ENCODE measurements at regions not wholly inside any gene's neighbourhood (a gene's known extent, or its start where the extent isn't known, plus 50 kb on each side); places are given as distances from the start of the nearest gene placed in this dataset.
A peak's percentile ranks its signal among the peaks of the same experiment; 100 is the strongest.

DNA sequence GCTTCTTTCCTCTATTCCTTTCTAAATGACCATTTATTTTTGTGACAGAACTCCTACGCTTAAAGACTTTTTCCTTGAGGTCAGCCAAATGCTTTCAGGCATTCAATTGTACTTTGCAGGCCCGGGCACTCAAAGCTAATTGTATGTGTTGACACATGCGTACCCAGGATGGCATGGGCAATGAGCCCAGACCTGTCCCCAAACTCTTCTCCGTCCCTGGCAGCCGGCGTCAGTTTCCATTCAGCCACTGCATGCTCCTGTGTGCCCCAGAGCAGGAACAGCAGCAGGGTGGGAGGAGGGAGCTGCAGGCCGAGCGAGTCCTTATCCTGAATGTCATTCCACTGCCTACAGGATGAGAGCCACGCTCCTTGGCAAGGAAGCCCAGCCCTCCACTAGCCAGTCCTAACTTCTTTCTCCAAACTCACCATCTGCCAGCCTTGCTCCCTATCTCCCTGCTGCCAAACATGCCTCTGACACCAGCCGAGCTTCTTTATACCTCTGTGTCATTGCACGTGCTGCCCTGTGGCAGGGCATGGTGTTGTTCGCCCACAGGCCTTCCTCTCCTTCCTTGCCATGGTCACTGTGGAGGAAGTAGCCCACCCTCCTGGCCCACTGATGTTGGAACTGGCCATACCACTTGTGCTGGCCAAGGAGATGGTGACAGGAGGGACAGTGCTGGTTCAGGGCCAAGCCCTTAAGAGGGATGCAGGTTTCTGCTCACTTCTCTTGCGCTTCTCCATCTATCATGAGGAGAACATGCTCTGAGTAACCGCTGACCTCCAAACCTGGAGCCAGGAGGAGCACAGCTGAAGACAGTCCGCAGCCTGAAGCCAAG, 116.9 kb upstream of the FHL2 start:
- Histone ChIP-seq H3K9ac (ENCODE audit: low read length) (no peak overlapping the region), H3K9me2 (replicated peaks; ENCODE audit: low read length) (no peaks in the 10 kb centered on the region), H3K4me2 (ENCODE audit: low read length) (no peak overlapping the region), H3K27me3 (ENCODE audit: low read length) (no peaks in the 10 kb centered on the region), H3K36me3 (ENCODE audit: low read depth, low read length) (no peaks in the 10 kb centered on the region), H3K9me3 (ENCODE audit: low read length) (no peaks in the 10 kb centered on the region), H3K79me2 (ENCODE audit: low read length) (no peaks in the 10 kb centered on the region), H4K20me1 (ENCODE audit: low read length) (no peaks in the 10 kb centered on the region), H2AFZ (ENCODE audit: low read length) (no peak overlapping the region), H3K27ac (ENCODE audit: low read length) (no peak overlapping the region), H3K4me1 (ENCODE audit: insufficient read depth, low read length) (peaks cover 6% of the 10 kb centered on the region), H3K4me3 (ENCODE audit: low read length) (no peak overlapping the region), H3F3A (ENCODE audit: low read length, unreplicated experiment) (no peaks in the 10 kb centered on the region)
- no peak for ATAC-seq
- CTCF ChIA-PET = no interaction called here
- TF ChIP-seq, protein P1, sequence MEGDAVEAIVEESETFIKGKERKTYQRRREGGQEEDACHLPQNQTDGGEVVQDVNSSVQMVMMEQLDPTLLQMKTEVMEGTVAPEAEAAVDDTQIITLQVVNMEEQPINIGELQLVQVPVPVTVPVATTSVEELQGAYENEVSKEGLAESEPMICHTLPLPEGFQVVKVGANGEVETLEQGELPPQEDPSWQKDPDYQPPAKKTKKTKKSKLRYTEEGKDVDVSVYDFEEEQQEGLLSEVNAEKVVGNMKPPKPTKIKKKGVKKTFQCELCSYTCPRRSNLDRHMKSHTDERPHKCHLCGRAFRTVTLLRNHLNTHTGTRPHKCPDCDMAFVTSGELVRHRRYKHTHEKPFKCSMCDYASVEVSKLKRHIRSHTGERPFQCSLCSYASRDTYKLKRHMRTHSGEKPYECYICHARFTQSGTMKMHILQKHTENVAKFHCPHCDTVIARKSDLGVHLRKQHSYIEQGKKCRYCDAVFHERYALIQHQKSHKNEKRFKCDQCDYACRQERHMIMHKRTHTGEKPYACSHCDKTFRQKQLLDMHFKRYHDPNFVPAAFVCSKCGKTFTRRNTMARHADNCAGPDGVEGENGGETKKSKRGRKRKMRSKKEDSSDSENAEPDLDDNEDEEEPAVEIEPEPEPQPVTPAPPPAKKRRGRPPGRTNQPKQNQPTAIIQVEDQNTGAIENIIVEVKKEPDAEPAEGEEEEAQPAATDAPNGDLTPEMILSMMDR (conservative IDR thresholded peaks at IDR 0.05; ENCODE audit: low read depth, low read length) = no peak
- TF ChIP-seq EZH2 (IDR thresholded peaks at IDR 0.05; ENCODE audit: low read length, unreplicated experiment) = no peak
- intact Hi-C loops (cut with micrococcal nuclease) = no loop called here
- no TSS peak for BruUV-seq (replicated peaks)
- no peak for DNase-seq
- POLR2A ChIA-PET (ENCODE audit: unreplicated experiment) = no interaction called here

DNA sequence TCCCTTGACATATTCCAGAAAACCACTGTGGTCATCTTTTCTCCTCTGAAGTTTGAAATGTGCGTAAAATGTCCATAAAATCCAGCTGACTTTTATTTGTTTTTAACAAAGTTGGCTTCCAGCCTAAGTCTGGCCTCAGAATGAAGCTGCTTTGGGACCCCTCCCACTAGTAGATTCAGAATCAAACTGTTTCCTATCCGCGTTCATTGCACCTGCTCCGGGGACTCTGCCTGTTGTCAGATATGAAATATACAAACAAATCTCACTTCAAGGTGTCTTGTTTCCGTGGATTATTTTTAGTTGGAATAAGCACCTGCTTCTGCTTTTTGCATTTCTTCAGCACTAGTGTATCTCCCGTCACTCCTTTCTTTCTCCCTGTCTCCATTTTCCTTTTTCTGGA, 115.7 kb upstream of the FHL2 start:
- POLR2A ChIA-PET (ENCODE audit: unreplicated experiment) = no interaction called here

DNA sequence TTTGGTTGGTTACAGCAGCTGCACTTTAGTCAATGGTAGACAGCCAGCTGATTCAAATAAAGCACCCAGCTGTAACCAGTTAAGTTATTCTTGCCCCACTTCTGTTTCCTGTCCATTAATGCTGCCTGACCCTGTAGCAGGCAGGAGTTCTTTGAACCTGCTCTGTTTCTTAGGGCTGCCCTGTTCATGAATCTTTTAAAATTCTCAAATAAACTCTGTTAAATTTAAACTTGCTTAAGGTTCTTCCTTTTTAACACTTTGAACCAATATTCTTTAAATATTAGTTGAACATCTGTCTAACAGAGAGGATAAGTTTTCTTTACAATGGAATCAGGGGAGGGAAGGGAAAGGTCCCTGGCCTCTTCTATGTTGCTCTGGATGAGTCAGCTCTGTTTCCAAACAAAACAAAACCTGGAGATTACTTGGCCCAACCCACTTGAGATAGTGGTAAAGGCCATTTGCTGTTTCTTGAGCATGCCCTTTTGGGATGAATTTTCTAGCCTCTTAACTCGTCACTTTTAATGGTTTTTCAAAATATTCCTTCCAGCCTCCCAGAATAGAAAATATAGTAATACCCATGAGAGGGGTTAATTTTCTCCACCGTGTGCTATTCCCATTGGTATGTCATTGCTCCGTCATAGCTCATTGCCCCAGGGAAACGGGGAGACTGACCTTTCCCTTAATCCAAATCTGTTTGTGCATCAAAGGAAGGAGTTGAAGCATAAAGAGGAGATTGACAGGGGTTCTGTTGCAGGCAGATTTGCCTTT, 112.1 kb upstream of the FHL2 start:
- Histone ChIP-seq H3K4me1 (ENCODE audit: insufficient read depth, low read length) (peaks cover 11% of the 10 kb centered on the region), H3K9me2 (replicated peaks; ENCODE audit: low read length) (no peaks in the 10 kb centered on the region), H3K36me3 (ENCODE audit: low read depth, low read length) (no peaks in the 10 kb centered on the region), H2AFZ (ENCODE audit: low read length) (no peak overlapping the region), H3K9me3 (ENCODE audit: low read length) (no peaks in the 10 kb centered on the region), H3K27me3 (ENCODE audit: low read length) (no peaks in the 10 kb centered on the region), H3K4me3 (ENCODE audit: low read length) (no peak overlapping the region), H3K4me2 (ENCODE audit: low read length) (no peak overlapping the region), H3K79me2 (ENCODE audit: low read length) (no peaks in the 10 kb centered on the region), H3F3A (ENCODE audit: low read length, unreplicated experiment) (no peaks in the 10 kb centered on the region), H4K20me1 (ENCODE audit: low read length) (no peaks in the 10 kb centered on the region), H3K27ac (ENCODE audit: low read length) (peak overlapping the region; percentile 25), H3K9ac (ENCODE audit: low read length) (no peak overlapping the region)
- POLR2A ChIA-PET (ENCODE audit: unreplicated experiment) = interaction anchor here (0.6 to 0.7 kb wide), 3 partner anchors 106 to 133 kb away, joined by 3 to 7 read pairs (median 3); no protein-coding TSS in a partner anchor
- CTCF ChIA-PET = no interaction called here
- intact Hi-C loops (cut with micrococcal nuclease) = loop anchor here (2.0 kb wide), 1 partner anchor 56 kb away; no protein-coding TSS in a partner anchor
- BruUV-seq (replicated peaks) = no TSS peak
- TF ChIP-seq, protein P1 (conservative IDR thresholded peaks at IDR 0.05; ENCODE audit: low read depth, low read length) = no peak
- no peak for TF ChIP-seq EZH2 (IDR thresholded peaks at IDR 0.05; ENCODE audit: low read length, unreplicated experiment)
- no peak for TF ChIP-seq EZH2phosphoT487 (IDR thresholded peaks at IDR 0.05; ENCODE audit: borderline replicate concordance, low read length)
- ATAC-seq (peak; percentile 94), DNase-seq (peak; percentile 72)

More for the DNA sequence above, 115.7 kb upstream of the FHL2 start:
- Histone ChIP-seq H3K9me3 (ENCODE audit: low read length) (no peaks in the 10 kb centered on the region), H3F3A (ENCODE audit: low read length, unreplicated experiment) (no peaks in the 10 kb centered on the region), H3K36me3 (ENCODE audit: low read depth, low read length) (no peaks in the 10 kb centered on the region), H3K9me2 (replicated peaks; ENCODE audit: low read length) (no peaks in the 10 kb centered on the region), H3K79me2 (ENCODE audit: low read length) (no peaks in the 10 kb centered on the region), H3K27me3 (ENCODE audit: low read length) (no peaks in the 10 kb centered on the region), H3K9ac (ENCODE audit: low read length) (no peak overlapping the region), H3K27ac (ENCODE audit: low read length) (no peak overlapping the region), H3K4me1 (ENCODE audit: insufficient read depth, low read length) (peaks cover 11% of the 10 kb centered on the region), H4K20me1 (ENCODE audit: low read length) (no peaks in the 10 kb centered on the region), H3K4me3 (ENCODE audit: low read length) (no peak overlapping the region), H3K4me2 (ENCODE audit: low read length) (no peak overlapping the region), H2AFZ (ENCODE audit: low read length) (no peak overlapping the region)
- intact Hi-C loops (cut with micrococcal nuclease) = no loop called here
- ATAC-seq = no peak
- no peak for TF ChIP-seq EZH2phosphoT487 (IDR thresholded peaks at IDR 0.05; ENCODE audit: borderline replicate concordance, low read length)
- DNase-seq = no peak
- CTCF ChIA-PET = no interaction called here
- BruUV-seq (replicated peaks) = no TSS peak

All from PC-3 (cell line).